SK-N-SH treated with all-trans-retinoic acid at 6 μM for 48 hours (cell line): ENCODE measurements at regions not wholly inside any gene's neighbourhood (a gene's known extent, or its start where the extent isn't known, plus 50 kb on each side); places are given as distances from the start of the nearest gene placed in this dataset.

ENCODE experiments used
- ATAC-seq: fragments of 200-7000 bp; cut with Tn5 transposase; 3 replicates; pipeline ENCODE4 v1.9.1; 2020; ENCODE audit warnings: mild to moderate bottlenecking, moderate library complexity
- ARNTL ChIP-seq: fragments of 450-650 bp; formaldehyde crosslinking; IDR thresholded peaks from 2 replicates; pipeline ENCODE4 v1.5.0; 2020; ENCODE audit warnings: low read depth, mild to moderate bottlenecking, moderate library complexity, borderline replicate concordance
- BACH2 ChIP-seq: fragments of 250-450 bp; sonication (Bioruptor Pico); IDR thresholded peaks from 2 replicates; pipeline ENCODE4 v1.9.0; 2021; ENCODE audit warnings: mild to moderate bottlenecking, borderline replicate concordance
- CREB5 ChIP-seq: fragments of 250-450 bp; sonication (Bioruptor Pico); IDR thresholded peaks from 2 replicates; pipeline ENCODE4 v1.5.1; 2020; ENCODE audit warnings: low read depth, mild to moderate bottlenecking, moderate library complexity
- CSDC2 ChIP-seq: fragments of 250-450 bp; sonication (Bioruptor Pico); IDR thresholded peaks from 2 replicates; pipeline ENCODE4 v1.5.0; 2020; ENCODE audit warnings: mild to moderate bottlenecking, moderate library complexity
- ESRRG ChIP-seq: fragments of 250-450 bp; sonication (Bioruptor Pico); IDR thresholded peaks from 2 replicates; pipeline ENCODE4 v1.6.1; 2021; ENCODE audit warnings: mild to moderate bottlenecking
- GLIS3 ChIP-seq: fragments of 250-450 bp; sonication (Bioruptor Pico); IDR thresholded peaks from 2 replicates; pipeline ENCODE4 v1.5.0; 2020; ENCODE audit warnings: mild to moderate bottlenecking, moderate library complexity
- ISL1 ChIP-seq: fragments of 250-450 bp; sonication (Bioruptor Pico); IDR thresholded peaks from 2 replicates; pipeline ENCODE4 v2.1.2; 2022; ENCODE audit warnings: mild to moderate bottlenecking, moderate library complexity
- OSR1 ChIP-seq: fragments of 250-450 bp; sonication (Bioruptor Pico); IDR thresholded peaks from 2 replicates; pipeline ENCODE4 v1.8.0; 2022; ENCODE audit warnings: moderate library complexity, mild to moderate bottlenecking, inconsistent platforms
- POU6F1 ChIP-seq: fragments of 250-450 bp; sonication (Bioruptor Pico); IDR thresholded peaks from 2 replicates; pipeline ENCODE4 v1.8.0; 2021; ENCODE audit warnings: low read depth, mild to moderate bottlenecking, moderate library complexity, borderline replicate concordance
- PPARA ChIP-seq: fragments of 250-450 bp; sonication (Bioruptor Pico); IDR thresholded peaks from 2 replicates; pipeline ENCODE4 v1.5.0; 2020; ENCODE audit warnings: mild to moderate bottlenecking, borderline replicate concordance
- SNAI2 ChIP-seq: fragments of 250-450 bp; sonication (Bioruptor Pico); IDR thresholded peaks from 2 replicates; pipeline ENCODE4 v1.5.0; 2020; ENCODE audit warnings: mild to moderate bottlenecking, moderate library complexity
- TCF4 ChIP-seq: fragments of 250-450 bp; sonication (Bioruptor Pico); IDR thresholded peaks from 2 replicates; pipeline ENCODE4 v1.8.0; 2021; ENCODE audit warnings: mild to moderate bottlenecking, moderate library complexity, borderline replicate concordance
- TOX ChIP-seq: fragments of 250-450 bp; sonication (Bioruptor Pico); IDR thresholded peaks from 2 replicates; pipeline ENCODE4 v1.8.0; 2021; ENCODE audit warnings: mild to moderate bottlenecking, moderate library complexity, borderline replicate concordance
- TSHZ2 ChIP-seq: fragments of 250-450 bp; sonication (Bioruptor Pico); IDR thresholded peaks from 2 replicates; pipeline ENCODE4 v1.5.0; 2020; ENCODE audit warnings: mild to moderate bottlenecking, moderate library complexity
- ZC3H10 ChIP-seq: fragments of 250-450 bp; sonication (Bioruptor Pico); IDR thresholded peaks from 2 replicates; pipeline ENCODE4 v1.5.1; 2021; ENCODE audit warnings: mild to moderate bottlenecking, moderate library complexity
- ZFP3 ChIP-seq: fragments of 250-450 bp; sonication (Bioruptor Pico); IDR thresholded peaks from 2 replicates; pipeline ENCODE4 v1.5.0; 2020; ENCODE audit warnings: mild to moderate bottlenecking, moderate library complexity
- ZFP30 ChIP-seq: fragments of 450-650 bp; formaldehyde crosslinking; IDR thresholded peaks from 2 replicates; pipeline ENCODE4 v1.5.0; 2022; ENCODE audit warnings: mild to moderate bottlenecking, moderate library complexity
- ZNF565 ChIP-seq: fragments of 450-650 bp; formaldehyde crosslinking; conservative IDR thresholded peaks from 2 replicates; pipeline ENCODE4 v1.5.0; 2020; ENCODE audit warnings: low read depth, mild to moderate bottlenecking, moderate library complexity
- ZNF70 ChIP-seq: fragments of 450-650 bp; formaldehyde crosslinking; IDR thresholded peaks from 2 replicates; pipeline ENCODE4 v1.5.0; 2020; ENCODE audit warnings: mild to moderate bottlenecking, moderate library complexity
- ZNF8 ChIP-seq: fragments of 450-650 bp; formaldehyde crosslinking; IDR thresholded peaks from 2 replicates; pipeline ENCODE4 v1.5.0; 2020; ENCODE audit warnings: mild to moderate bottlenecking, moderate library complexity
- TF ChIP-seq, protein P1 (sequence below): fragments of 250-450 bp; sonication (Bioruptor Pico); IDR thresholded peaks from 2 replicates; pipeline ENCODE4 v1.8.0; 2020; ENCODE audit warnings: mild to moderate bottlenecking, moderate library complexity, borderline replicate concordance

DNA sequence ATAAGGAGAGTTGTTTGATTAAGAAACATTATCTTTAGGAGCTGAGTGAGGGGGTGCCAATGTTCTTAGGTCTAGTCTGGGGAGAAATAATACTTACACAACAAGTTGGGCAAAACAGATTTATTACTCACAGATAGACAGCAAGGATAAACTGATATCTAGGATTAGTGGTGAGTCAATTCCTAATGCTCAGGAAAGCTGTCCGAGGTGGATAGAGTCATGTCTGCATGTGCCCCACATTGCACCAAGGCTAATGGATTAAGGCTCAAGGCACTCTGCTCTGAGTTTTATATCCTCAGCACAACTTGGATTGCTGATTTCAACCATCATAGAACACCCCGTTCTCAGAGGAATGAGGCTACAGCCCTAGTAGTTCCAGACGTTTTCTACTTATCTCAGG is 1042.3 kb downstream of the OTOL1 start (continued):
- no peak for TF ChIP-seq TCF4 (CRISPR knock-in tag)

- TF ChIP-seq POU6F1 (CRISPR knock-in tag) (no peak), CREB5 (CRISPR knock-in tag) (no peak), ARNTL (CRISPR knock-in tag) (no peak), ZC3H10 (CRISPR knock-in tag) (no peak)
- TF ChIP-seq, all 23 proteins: peak for 0
- no peak for ATAC-seq
Measured at GRCh38 chr3:162540421-162540820, 1043.8 kb downstream of the OTOL1 start.

- TF ChIP-seq, protein P1, sequence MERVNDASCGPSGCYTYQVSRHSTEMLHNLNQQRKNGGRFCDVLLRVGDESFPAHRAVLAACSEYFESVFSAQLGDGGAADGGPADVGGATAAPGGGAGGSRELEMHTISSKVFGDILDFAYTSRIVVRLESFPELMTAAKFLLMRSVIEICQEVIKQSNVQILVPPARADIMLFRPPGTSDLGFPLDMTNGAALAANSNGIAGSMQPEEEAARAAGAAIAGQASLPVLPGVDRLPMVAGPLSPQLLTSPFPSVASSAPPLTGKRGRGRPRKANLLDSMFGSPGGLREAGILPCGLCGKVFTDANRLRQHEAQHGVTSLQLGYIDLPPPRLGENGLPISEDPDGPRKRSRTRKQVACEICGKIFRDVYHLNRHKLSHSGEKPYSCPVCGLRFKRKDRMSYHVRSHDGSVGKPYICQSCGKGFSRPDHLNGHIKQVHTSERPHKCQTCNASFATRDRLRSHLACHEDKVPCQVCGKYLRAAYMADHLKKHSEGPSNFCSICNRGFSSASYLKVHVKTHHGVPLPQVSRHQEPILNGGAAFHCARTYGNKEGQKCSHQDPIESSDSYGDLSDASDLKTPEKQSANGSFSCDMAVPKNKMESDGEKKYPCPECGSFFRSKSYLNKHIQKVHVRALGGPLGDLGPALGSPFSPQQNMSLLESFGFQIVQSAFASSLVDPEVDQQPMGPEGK: no peak
- TF ChIP-seq CSDC2 (CRISPR knock-in tag): no peak
- no peak for ATAC-seq
Measured at GRCh38 chr3:162541923-162542322, 1045.3 kb downstream of the OTOL1 start.

DNA sequence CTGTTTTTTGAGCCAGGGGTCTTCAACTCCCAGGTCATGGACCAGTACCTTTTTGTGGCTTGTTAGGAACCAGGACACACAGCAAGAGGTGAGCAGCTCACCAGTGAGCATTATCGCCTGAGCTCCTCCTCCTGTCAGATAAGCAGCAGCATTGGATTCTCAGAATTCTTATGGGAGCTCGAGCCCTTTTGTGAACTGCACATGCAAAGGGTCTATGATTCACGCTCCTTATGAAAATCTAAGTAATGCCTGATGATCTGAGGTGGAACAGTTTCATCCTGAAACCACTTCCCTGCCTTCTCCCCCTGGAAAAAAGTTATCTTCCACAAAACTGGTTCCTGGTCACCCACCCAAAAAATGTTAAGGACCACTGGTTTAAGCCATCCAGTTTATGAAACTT is 1047.6 kb downstream of the OTOL1 start:
- TF ChIP-seq ZFP3 (CRISPR knock-in tag) (no peak), SNAI2 (CRISPR knock-in tag) (no peak), GLIS3 (CRISPR knock-in tag) (no peak), PPARA (CRISPR knock-in tag) (no peak), ESRRG (CRISPR knock-in tag) (no peak), POU6F1 (CRISPR knock-in tag) (no peak), ZFP30 (CRISPR knock-in tag) (no peak), ZC3H10 (CRISPR knock-in tag) (no peak), OSR1 (CRISPR knock-in tag) (no peak), CSDC2 (CRISPR knock-in tag) (no peak), TCF4 (CRISPR knock-in tag) (no peak), TOX (CRISPR knock-in tag) (no peak), BACH2 (no peak), ZNF565 (CRISPR knock-in tag) (no peak), ARNTL (CRISPR knock-in tag) (no peak), ZNF70 (CRISPR knock-in tag) (no peak), ZNF8 (CRISPR knock-in tag) (no peak), TSHZ2 (no peak), ISL1 (CRISPR knock-in tag) (no peak)
- no peak for ATAC-seq
